Stomach smooth muscle (tissue), 2 donors: ENCODE measurements at regions not wholly inside any gene's neighbourhood (a gene's known extent, or its start where the extent isn't known, plus 50 kb on each side); places are given as distances from the start of the nearest gene placed in this dataset.

Experiments used
- H3K27ac ChIP-seq: one replicate; pipeline ENCODE4 v1.7.0; 2013; ENCODE audit warnings: mild to moderate bottlenecking, low read length, inconsistent platforms
- H3K27me3 ChIP-seq, 2 donors: one replicate each; pipeline ENCODE4 v1.7.0; 2013; ENCODE audit warnings: low read length in 2 of 2; ENCODE audit not compliant: insufficient read depth in 2 of 2, control insufficient read depth in 1 of 2
- H3K36me3 ChIP-seq, 2 donors: one replicate each; pipeline ENCODE4 v1.7.0; 2013; ENCODE audit warnings: low read length in 2 of 2; ENCODE audit not compliant: control insufficient read depth in 2 of 2, insufficient read depth in 2 of 2
- H3K4me1 ChIP-seq: one replicate; pipeline ENCODE4 v1.7.0; 2013; ENCODE audit warnings: low read length; ENCODE audit not compliant: control insufficient read depth, insufficient read depth
- H3K4me3 ChIP-seq, 2 donors: one replicate each; pipeline ENCODE4 v1.7.0; 2013; ENCODE audit warnings: low read length in 2 of 2
- H3K9ac ChIP-seq, 2 donors: one replicate each; pipeline ENCODE4 v1.7.0; 2013; ENCODE audit warnings: low read length in 2 of 2, mild to moderate bottlenecking in 1 of 2
- H3K9me3 ChIP-seq, 2 donors: one replicate each; pipeline ENCODE4 v1.7.0; 2013; ENCODE audit warnings: low read length in 2 of 2; ENCODE audit not compliant: control insufficient read depth in 2 of 2
- donor health status: healthy.
- donor health status: Pancreatic carcinoma.

GRCh38 chr14:95034788-95035187, 122.5 kb downstream of the DICER1 start:
- H3K27me3 ChIP-seq = peaks cover 0 to 3% of the 10 kb centered on the region in 2 donors
- H3K4me1 ChIP-seq = no peaks in the 10 kb centered on the region
- peaks cover 0 to 3% of the 10 kb centered on the region in 2 donors for H3K9me3 ChIP-seq
- H3K9ac ChIP-seq = no peak overlapping the region
- no peaks in the 10 kb centered on the region for H3K36me3 ChIP-seq
- H3K4me3 ChIP-seq = no peak overlapping the region
- H3K27ac ChIP-seq = no peak overlapping the region

GRCh38 chr14:95033682-95034632, 123.4 kb downstream of the DICER1 start:
- no peak overlapping the region for H3K4me3 ChIP-seq
- no peak overlapping the region for H3K9ac ChIP-seq
- H3K4me1 ChIP-seq = no peaks in the 10 kb centered on the region
- peaks cover 0 to 3% of the 10 kb centered on the region in 2 donors for H3K27me3 ChIP-seq
- H3K36me3 ChIP-seq = no peaks in the 10 kb centered on the region
- H3K9me3 ChIP-seq = peaks cover 0 to 3% of the 10 kb centered on the region in 2 donors
- no peak overlapping the region for H3K27ac ChIP-seq

- no peak overlapping the region for H3K4me3 ChIP-seq
These were observed 124.3 kb downstream of the DICER1 start for GRCh38 chr14:95033031-95033430.

GRCh38 chr14:95026851-95027463, 130.4 kb downstream of the DICER1 start:
- no peak overlapping the region for H3K27ac ChIP-seq
- H3K4me1 ChIP-seq = no peaks in the 10 kb centered on the region
- H3K27me3 ChIP-seq = no peaks in the 10 kb centered on the region
- H3K9ac ChIP-seq = no peak overlapping the region
- peaks cover 0 to under 1% of the 10 kb centered on the region in 2 donors for H3K9me3 ChIP-seq
- no peak overlapping the region for H3K4me3 ChIP-seq
- H3K36me3 ChIP-seq = no peaks in the 10 kb centered on the region

More at GRCh38 chr14:95033031-95033430, 124.3 kb downstream of the DICER1 start:
- peaks cover 0 to 3% of the 10 kb centered on the region in 2 donors for H3K27me3 ChIP-seq
- H3K27ac ChIP-seq = no peak overlapping the region
- no peak overlapping the region for H3K9ac ChIP-seq
- peaks cover 0 to 3% of the 10 kb centered on the region in 2 donors for H3K9me3 ChIP-seq
- no peaks in the 10 kb centered on the region for H3K4me1 ChIP-seq
- no peaks in the 10 kb centered on the region for H3K36me3 ChIP-seq

- Histone ChIP-seq H3K4me1 (no peaks in the 10 kb centered on the region), H3K9ac (no peak overlapping the region), H3K27ac (no peak overlapping the region), H3K9me3 (peaks cover 0 to 5% of the 10 kb centered on the region in 2 donors), H3K4me3 (no peak overlapping the region), H3K36me3 (no peaks in the 10 kb centered on the region), H3K27me3 (no peaks in the 10 kb centered on the region)
These were observed 131.4 kb downstream of the DICER1 start for GRCh38 chr14:95025941-95026340.

GRCh38 chr14:95025218-95025617, 132.1 kb downstream of the DICER1 start:
- Histone ChIP-seq H3K4me1 (no peaks in the 10 kb centered on the region), H3K27me3 (no peaks in the 10 kb centered on the region), H3K9ac (no peak overlapping the region), H3K36me3 (no peaks in the 10 kb centered on the region), H3K4me3 (no peak overlapping the region), H3K9me3 (peaks cover 0 to 5% of the 10 kb centered on the region in 2 donors), H3K27ac (no peak overlapping the region)

GRCh38 chr14:95024380-95024779, 132.9 kb downstream of the DICER1 start:
- Histone ChIP-seq H3K4me3 (no peak overlapping the region), H3K9ac (no peak overlapping the region), H3K4me1 (no peaks in the 10 kb centered on the region), H3K27me3 (no peaks in the 10 kb centered on the region), H3K27ac (no peak overlapping the region), H3K9me3 (peaks cover 0 to 5% of the 10 kb centered on the region in 2 donors), H3K36me3 (no peaks in the 10 kb centered on the region)

- no peak overlapping the region for H3K9ac ChIP-seq
- no peak overlapping the region for H3K27ac ChIP-seq
- H3K4me1 ChIP-seq = no peaks in the 10 kb centered on the region
- H3K9me3 ChIP-seq = peaks cover 0 to 5% of the 10 kb centered on the region in 2 donors
- H3K27me3 ChIP-seq = no peaks in the 10 kb centered on the region
- H3K36me3 ChIP-seq = no peaks in the 10 kb centered on the region
- no peak overlapping the region for H3K4me3 ChIP-seq
These were observed 133.4 kb downstream of the DICER1 start for GRCh38 chr14:95023886-95024285.

- Histone ChIP-seq H3K9ac (no peak overlapping the region), H3K4me3 (no peak overlapping the region), H3K27ac (no peak overlapping the region), H3K4me1 (no peaks in the 10 kb centered on the region), H3K9me3 (peaks cover 0 to 5% of the 10 kb centered on the region in 2 donors), H3K27me3 (no peaks in the 10 kb centered on the region), H3K36me3 (no peaks in the 10 kb centered on the region)
These were observed 134.2 kb downstream of the DICER1 start for GRCh38 chr14:95023115-95023514.

- H3K9ac ChIP-seq = no peak overlapping the region
- no peaks in the 10 kb centered on the region for H3K4me1 ChIP-seq
- no peak overlapping the region for H3K27ac ChIP-seq
- H3K27me3 ChIP-seq = no peaks in the 10 kb centered on the region
- H3K4me3 ChIP-seq = no peak overlapping the region
- H3K9me3 ChIP-seq = peaks cover 0 to 5% of the 10 kb centered on the region in 2 donors
- no peaks in the 10 kb centered on the region for H3K36me3 ChIP-seq
These were observed 135.7 kb downstream of the DICER1 start for GRCh38 chr14:95021588-95021987.
